Umbilical cord (tissue), 1 donor: ENCODE measurements at regions not wholly inside any gene's neighbourhood (a gene's known extent, or its start where the extent isn't known, plus 50 kb on each side); places are given as distances from the start of the nearest gene placed in this dataset.

Experiments
- DNase-seq: peaks from one replicate; pipeline ENCODE4 v3.0.0-alpha.2; 2015; ENCODE audit warnings: low spot score

DNA sequence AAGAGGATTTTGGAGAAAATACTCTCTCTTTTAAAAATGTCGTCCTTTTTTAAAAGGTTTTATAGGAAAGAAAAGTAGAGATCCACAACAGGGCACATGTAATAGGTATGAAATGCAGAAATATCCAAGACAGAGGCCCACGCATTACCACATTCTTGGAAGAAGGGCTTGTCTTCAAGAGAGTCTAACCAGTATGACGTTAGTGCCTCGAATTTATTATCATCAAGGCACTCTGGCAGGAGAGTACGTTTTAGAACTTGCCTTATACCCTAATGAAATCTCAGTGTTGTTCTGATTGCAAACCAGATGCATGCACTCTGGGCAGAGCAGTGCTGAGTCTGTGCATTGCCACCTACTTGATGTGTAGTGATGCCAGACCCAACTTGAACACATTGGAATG lies 342.6 kb upstream of the NFE2L3 start:
- DNase-seq, result peak; percentile 64

DNA sequence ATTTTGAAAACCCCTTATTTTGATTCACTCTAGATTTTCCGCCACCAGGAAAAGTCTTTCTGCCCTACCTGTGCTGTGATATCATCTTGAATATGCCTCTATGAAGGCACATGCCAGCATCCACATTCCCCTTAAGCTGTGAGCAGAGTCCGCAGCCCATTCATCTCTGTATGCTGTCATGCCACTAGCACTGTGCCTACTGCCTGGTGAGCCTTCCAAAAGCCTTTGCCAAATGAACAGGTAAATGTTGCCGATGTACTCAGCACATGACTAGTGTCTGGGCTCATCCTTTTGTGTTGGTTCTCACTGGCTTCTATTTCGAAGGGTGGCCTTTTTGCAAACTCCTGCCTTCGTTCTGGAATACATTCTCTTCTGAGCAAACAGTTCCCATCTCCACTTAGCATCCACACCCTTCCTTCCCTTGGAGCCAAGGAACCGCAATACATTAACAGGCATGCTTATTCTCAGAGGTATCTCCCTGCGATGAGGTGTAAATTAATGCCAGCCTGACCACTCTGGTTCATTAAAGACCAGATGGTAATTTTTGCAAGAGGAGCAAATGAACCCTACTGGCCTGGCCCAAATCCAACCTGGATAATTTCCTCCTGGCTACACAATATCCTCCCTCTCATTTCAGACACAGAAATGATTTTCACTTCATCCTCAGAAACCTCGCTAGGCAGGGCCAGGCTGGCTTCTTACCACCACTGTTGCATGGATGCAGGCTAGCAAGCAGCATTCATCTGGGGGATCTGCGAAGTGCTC lies 339.7 kb upstream of the NFE2L3 start:
- no peak for DNase-seq

DNA sequence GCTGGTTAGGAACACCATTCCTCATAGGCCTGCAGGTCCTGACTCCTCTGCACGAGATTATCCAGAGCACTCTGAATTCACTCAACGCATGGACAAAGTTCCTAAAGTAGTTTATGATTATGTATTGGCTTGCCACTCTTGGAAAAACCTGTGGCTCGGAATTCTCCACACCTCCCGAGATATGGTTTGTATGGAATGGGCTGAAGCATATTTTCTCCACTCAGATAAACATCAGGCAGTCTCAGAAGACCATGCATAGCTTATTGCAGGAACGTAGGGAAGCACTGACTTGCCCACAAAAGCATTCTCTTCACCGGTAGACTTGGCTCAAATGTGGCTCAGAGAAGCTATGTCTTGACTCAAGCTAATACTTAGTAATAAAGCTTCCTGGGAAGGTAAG lies 338.6 kb upstream of the NFE2L3 start:
- no peak for DNase-seq

DNA sequence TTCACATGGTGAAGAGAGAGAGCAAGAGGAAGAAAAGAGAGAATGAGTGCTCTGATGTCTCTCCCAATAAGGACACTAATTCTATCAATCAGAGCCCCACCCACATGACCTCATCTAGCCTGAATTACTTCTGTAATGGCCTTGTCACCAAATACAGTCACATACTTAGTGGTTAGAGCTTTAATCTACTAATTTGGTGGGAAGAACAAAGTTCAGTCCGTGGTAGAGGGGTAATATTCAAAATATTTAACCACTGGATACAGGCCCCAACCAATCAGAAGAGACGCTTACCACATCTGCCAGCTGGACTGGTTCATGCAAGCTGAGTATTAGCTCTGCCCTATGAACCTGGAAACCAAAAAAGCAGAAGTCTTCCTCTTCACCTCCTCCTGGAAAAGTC lies 336.3 kb upstream of the NFE2L3 start:
- DNase-seq, result no peak

DNA sequence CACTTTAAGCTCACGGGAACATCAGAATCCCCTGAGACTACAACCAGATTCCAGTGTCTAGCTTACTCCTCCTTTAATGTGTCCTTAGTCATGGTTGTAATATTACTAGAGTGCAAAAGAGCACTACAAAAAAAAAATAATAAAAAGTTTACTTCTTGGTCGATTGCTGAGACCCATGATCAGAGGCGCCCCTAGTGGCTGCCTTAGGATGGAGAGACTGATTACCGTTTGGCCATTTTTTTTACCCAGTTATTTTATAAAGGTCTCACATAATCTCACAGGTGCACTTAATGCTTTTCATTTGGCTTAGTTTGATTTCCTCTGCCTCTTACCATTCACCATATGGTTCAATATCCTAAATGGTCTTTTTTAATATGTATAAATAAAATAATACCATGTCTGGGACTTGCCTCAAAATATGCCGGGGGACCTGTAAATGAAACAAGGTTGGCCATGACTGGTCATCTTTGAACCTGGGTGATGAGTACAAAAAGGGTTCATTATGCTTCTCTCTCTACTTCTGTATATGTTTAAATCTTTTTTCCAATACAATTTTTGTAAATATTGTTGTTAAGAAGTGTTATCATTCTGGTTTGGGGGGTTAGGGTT lies 331.5 kb upstream of the NFE2L3 start:
- DNase-seq, result no peak

DNA sequence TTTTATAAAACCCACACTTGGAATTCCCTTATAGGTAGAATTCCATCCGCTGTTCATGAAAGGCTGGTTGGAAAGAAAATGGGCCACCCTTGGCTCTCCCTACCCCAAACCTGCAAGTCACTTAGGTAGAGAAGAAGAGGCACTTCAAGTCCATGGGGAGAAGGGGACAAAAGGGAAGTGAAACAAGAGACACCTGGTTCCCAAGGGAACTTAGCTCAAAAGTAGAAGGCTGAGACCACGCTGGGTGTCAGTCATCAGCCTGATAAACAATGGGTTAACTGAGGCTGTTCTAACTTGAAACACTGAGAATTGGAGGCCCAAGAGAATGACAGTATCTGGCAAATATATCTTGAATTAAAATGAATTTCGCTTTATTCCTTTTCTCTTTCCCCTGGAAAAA lies 330.8 kb upstream of the NFE2L3 start:
- DNase-seq, result no peak

DNA sequence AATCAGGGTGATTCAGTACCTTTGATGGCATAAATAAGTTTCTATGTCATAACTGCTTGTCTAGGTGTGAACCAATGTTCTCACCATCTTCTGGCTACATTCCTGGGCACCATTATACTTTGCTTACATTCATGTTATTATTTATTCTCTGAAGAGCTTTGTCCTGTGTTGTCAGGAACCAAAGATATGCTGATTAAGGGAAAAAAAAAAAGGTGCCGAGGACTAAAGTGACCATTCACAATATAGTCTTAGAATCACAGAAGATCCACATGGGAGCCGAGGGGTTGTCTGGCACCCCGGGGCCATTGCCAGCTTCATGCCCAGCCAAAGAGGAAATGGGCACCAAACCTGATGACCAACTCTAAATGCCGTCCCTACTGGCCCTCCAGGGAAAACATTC lies 329.2 kb upstream of the NFE2L3 start:
- no peak for DNase-seq

DNA sequence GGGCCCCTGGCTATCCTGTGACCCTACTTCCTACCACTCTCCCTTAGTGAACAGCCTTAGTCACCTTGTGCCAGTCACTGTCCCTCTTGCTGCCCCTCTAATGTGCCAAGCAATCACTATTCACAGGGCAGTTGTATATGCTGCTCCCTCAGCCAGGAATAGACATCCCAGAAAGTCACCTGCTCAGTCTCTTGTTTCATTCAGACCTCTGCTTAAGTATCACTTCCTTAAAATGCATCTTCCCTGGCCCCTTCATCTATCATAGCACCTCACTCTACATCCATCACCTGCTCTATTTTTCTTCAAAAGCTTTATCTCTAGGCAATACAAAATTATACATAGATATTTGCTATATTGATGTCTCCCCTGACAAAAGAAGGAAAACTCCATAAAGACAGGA lies 328.4 kb upstream of the NFE2L3 start:
- DNase-seq, result no peak

DNA sequence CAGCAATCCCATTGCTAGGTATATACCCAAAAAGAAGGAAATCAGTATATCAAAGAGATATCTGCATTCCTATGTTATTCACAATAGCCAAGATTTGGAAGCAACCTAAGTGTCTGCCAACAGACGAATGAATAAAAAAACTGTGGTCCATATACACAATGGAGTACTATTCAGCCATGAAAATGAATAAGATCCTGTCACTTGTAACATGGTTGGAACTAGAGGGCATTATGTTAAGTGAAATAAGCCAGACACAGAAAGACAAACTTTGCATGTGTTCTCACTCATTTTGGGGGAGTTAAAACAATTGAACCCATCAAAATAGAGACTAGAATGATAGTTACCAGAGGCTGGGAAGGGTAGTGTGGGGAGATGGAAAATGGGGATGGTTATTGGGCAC lies 323.5 kb upstream of the NFE2L3 start:
- no peak for DNase-seq

DNA sequence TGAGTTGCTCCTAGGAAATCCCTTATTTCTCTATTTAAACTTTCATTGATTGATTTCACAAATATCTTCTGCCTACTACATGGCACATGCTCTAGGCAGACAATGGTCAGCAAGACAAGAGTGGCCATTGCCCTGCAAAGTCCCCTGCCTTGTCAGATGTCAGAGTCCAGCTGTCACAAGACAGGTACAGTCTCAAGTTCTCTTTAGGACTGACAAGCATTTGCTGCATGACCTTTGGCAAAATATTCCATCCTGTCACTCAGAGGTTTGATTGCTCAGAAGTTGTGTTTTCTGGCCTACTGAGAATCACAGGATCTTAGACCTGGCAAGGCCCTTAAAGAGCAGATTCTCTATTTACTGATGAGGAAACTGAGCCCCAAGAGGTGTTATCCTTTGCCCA lies 322.3 kb upstream of the NFE2L3 start:
- no peak for DNase-seq

DNA sequence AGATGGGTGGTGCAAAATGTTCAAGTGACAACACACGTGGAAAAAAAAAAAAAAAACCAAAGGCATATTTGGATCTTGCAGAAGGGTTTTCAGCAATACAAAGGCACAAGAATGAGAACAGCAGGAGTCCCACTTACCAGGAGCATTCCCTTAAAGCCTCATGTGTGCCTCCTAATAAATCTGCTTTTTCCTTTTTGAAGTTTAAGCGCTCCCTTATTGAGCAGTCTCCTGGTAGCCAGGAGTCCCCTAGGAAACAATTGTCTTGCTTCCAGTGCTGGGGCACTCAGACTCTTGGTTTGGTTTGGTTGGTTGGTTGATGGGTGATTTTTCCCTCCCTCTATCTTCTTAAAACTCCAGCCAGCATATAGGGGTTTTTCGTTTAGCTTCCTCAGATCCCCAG lies 321.8 kb upstream of the NFE2L3 start:
- DNase-seq, result no peak

DNA sequence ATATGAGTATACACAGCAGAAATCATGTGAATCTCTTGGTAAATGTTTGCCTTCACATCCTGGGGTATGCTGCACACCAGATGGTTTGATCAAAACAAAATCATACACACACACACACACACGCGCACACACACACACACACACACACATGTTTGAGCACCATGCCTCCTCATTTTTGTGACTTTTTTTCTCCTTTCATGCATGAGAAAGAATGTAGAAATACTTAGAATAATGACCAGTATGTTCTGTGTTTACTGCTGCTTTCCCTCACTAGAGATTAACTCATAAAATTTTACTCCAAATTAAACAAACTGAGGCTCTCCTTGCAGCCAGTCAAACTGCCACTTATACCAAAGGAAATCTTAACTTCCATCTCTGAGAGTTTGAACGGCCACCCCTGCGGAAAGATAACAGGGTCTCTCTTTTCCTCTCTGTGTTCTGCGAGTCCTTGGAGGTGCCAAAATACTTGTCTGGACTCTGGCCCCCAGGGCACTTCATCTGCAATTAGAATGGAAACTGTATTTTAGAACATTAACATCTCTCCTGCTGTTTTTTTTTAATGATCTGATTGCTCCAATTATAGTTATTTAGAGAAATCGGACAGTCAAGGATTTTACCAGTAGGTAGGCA lies 320.8 kb upstream of the NFE2L3 start:
- no peak for DNase-seq

DNA sequence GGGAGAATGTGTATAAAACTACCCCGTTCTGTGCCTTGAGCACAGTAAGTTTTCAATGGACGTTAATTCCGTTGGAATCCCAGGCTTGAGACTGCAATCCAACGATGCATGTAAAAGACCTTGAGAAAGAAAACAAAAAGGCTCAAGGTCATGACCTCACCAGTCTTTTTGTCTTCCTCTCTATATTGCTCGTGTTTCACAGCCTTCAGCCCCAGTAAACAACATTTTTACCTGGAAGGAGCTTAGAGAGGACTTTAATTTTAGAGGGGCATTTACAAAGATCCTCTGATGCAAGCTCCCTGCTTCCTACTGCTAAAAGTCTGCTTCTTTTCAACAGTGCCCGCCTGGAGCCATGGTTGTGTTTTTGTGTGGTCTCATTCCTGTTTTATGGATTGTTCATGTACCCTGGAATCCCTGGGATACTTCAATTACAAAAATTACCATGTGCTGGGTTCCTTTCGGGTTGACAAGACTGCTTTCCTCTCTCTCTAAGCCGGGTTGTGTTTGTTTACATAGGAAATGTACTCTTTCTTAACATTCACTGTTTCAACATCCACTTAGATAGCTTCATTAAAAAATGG lies 320.1 kb upstream of the NFE2L3 start:
- DNase-seq, result peak; percentile 43

DNA sequence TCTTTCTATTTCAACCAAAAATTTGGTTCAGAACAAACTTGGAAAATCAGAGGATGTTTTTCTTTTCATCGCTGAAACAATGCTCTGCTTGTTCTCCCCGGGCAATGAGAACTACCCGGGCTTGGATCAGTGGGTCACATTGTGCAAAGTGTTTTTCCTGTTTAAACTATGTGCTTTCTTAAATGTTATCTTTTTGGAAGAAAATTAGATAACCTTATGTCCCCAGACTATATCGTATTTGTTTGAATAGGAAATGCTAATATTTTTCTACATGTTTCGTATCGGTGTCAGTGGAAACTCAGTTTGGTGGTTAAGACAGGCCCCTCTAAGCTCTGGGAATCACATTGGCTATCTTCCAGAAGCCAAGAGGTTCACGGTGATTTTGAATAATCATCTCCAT lies 319.5 kb upstream of the NFE2L3 start:
- peak; percentile 37 for DNase-seq

DNA sequence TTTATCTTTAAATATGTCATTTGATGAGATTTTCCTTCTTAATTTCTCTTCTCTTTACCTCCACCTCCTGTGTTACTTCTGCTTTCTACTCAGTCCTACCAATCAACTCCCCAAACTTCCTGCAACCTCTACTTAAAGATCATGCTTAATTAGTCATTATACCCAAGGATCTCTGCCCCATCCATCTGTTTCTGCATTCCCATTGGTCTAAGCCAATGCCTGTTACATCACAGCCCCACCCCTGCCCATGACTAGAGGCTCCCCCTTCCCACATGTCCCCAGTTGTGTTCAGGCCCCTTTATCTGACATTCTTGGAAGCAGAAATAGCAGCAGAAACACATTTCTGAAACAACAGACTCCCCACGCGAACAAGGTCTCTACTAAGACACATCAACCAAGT lies 319.1 kb upstream of the NFE2L3 start:
- DNase-seq, result peak; percentile 34

DNA sequence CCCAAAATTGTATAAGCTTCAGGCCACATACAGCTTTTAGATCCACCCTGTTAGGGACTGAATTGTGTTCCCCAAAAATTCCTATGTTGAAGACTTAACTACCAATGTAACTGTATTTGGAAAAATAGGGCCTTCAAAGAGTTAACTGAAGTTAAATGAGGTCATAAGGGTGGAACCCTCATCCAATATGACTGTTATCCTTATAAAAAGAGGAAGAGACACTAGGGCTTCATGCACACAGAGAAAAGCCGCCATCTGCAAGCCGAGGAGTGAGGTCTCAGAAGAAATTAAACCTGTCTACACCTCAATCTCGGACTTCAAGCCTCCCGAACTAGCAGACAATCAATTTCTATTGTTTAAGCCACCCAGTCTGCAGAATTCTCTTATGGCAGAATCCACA lies 317.9 kb upstream of the NFE2L3 start:
- no peak for DNase-seq

DNA sequence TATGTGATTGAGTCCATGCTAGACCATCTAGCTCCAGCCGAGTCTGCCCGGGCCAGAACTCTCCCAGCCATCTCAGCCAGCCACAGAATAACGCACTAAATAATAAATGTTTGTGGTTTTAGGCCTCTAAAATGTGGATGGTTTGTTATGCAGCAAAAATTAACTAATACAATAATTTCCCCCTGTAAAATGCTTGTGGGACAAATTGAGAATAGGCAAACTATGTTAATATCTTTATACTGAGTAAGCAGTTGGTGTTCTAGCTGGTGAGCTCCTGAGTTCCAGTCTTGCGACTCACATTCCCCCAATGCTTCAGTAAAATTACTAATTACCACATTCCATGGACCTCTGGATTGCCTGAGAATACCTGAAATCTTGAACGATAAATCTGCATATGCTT lies 316.8 kb upstream of the NFE2L3 start:
- no peak for DNase-seq

DNA sequence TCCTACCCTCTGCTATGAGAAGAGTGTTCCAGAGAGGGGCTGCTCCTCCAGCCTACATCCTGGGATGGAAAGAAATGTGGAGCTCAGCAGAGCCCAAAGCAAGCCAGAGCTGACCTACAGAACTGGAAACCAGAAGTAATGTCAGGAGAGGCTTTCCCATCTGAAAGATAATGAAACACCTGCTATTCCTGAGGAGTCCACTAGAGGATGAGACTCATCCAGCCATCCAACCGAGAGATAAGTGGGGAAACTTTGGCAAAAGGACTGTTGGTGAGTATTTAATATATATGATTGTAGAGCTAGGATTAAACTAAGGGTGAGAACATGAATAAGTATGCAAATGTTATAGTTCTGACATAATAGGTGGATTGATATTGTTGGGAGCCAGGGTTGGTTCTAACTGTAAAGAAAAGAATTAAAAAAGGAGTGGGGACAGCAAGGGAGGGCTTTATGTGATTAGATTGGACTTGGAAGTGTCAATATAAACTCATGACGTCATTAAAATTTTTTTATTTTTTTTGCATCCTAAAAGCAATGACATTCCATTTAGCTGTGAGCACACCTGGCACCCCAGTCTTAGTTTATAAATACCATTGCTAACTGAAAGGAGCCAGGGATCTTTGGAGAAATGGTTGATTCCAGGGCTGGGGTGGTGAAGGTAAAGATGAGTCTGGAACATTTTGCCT lies 312.8 kb upstream of the NFE2L3 start:
- DNase-seq, result no peak

DNA sequence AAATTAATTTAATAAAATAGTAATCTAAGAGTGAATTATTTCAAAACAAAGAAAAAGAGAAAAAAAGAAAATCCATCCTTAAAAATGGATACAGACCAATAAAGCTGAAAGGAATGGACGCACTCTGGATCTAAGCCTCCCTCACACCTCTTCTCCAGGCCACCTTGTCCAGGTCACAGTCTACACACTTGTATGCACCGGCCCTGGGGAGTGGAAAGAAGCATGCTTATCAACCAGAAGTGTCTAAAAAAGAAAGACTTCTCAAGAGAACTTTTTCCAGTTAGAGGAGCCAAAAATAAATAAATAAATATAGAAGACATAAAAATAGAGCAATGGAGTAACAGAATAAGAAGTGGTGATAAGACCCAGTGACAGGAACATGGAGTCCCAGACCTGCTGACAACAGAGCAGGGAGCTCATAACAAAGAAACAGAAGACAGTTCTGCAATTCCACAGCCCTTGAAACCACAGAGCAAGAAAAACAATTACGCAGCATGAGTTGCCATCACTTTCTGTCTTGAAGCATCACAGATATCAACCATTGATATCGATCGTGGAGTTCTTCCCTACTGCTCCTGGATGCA lies 311.7 kb upstream of the NFE2L3 start:
- no peak for DNase-seq

DNA sequence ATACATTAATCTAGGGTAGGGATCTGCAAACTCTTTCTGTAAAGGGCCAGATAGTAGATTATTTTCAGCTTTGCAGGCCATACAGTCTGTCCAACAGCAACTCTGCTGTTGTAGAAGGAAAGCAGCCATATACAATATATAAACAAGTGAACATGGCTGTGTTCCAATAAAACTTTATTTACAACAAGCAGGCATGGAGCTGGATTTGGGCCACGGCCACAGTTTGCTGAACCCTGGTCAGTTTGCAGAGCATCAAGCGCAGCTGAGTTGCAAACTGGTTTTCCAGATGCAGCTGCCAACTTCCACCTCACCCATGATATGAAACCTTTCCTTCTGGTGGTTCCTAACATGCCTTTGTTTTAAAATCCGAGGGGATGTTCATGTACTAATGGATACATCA lies 310.4 kb upstream of the NFE2L3 start:
- no peak for DNase-seq

DNA sequence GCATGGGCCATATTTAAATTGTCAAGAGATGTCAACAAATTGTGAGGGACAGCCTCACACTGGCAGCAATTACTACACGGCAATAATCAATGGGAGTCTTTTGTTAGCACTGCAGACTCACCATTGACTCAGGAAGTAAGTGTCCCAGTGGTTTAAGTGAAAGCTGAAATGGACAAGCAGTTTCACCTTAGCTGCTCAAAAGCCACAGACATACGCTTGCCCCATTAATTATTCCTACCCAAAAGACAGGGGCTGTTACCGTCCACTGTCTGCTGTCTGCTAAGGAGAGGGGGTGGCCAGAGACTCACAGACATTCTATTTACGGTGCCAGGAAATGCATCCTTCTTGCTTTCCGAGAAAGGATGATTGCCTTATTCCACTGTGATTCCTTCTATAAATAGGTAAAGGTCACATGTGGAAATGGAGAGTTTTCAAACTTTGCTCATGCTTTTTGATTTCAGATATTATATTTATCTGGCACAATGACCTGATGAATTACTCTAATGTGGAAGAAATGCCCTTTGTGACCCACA lies 309.7 kb upstream of the NFE2L3 start:
- DNase-seq, result no peak

DNA sequence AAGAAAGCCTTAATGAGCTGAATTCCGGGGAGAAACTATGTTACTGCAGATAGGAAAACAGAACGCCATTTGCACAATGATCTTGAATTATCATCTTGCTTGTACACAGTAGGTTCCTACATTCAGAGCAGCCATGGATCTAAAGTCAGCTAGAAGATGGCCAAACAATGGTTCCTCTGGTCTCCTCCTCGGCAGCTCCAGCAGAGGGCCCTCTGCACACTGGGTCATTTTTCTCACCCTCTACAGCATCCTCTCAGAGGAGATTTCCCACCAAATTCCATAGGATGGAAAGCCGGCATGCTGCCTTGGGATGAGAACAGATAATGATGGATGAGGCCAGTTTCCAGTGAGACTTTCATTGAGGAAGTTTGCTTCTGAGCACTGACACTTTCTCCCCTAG lies 308.5 kb upstream of the NFE2L3 start:
- DNase-seq, result no peak
